ENCODE measurements at regions not wholly inside any gene's neighbourhood (a gene's known extent, or its start where the extent isn't known, plus 50 kb on each side); places are given as distances from the start of the nearest gene placed in this dataset.

- no peak overlapping the region for H3K27ac ChIP-seq (ENCODE audit: low read depth, low read length)
- H2AFZ ChIP-seq (ENCODE audit: low read depth, low read length, severe bottlenecking), result no peak overlapping the region
- H3K36me3 ChIP-seq (ENCODE audit: low read length), result no peaks in the 10 kb centered on the region
- no peak overlapping the region for H3K9ac ChIP-seq (ENCODE audit: low read length)
- H3K9me2 ChIP-seq (replicated peaks; ENCODE audit: insufficient read depth, low read length), result no peaks in the 10 kb centered on the region
- H3K4me2 ChIP-seq (ENCODE audit: low read depth, low read length, poor library complexity, severe bottlenecking), result no peak overlapping the region
- H3F3A ChIP-seq (ENCODE audit: insufficient read depth), result no peaks in the 10 kb centered on the region
- H3K79me2 ChIP-seq (ENCODE audit: insufficient read depth, low read length), result no peaks in the 10 kb centered on the region
- no peaks in the 10 kb centered on the region for H4K20me1 ChIP-seq (ENCODE audit: low read depth, low read length)
- H3K9me3 ChIP-seq (ENCODE audit: insufficient read depth, low read length), result no peaks in the 10 kb centered on the region
- no peaks in the 10 kb centered on the region for H3K27me3 ChIP-seq (ENCODE audit: low read length)
- no peak overlapping the region for H3K4me3 ChIP-seq (ENCODE audit: insufficient read depth, low read length, poor library complexity, severe bottlenecking)
- no peak for TF ChIP-seq CTCF (IDR thresholded peaks at IDR 0.05; ENCODE audit: insufficient read depth, low read length, poor library complexity, severe bottlenecking)
- no peak for TF ChIP-seq EZH2phosphoT487 (conservative IDR thresholded peaks at IDR 0.05; ENCODE audit: low read length)
Measured at GRCh38 chr21:31803039-31804007, 69.5 kb upstream of the HUNK start.

- H3K9me2 ChIP-seq (replicated peaks; ENCODE audit: insufficient read depth, low read length), result no peaks in the 10 kb centered on the region
- no peak overlapping the region for H3K27ac ChIP-seq (ENCODE audit: low read depth, low read length)
- H3K27me3 ChIP-seq (ENCODE audit: low read length), result no peaks in the 10 kb centered on the region
- H3F3A ChIP-seq (ENCODE audit: insufficient read depth), result no peaks in the 10 kb centered on the region
- no peak overlapping the region for H3K4me3 ChIP-seq (ENCODE audit: insufficient read depth, low read length, poor library complexity, severe bottlenecking)
- no peaks in the 10 kb centered on the region for H3K79me2 ChIP-seq (ENCODE audit: insufficient read depth, low read length)
- H4K20me1 ChIP-seq (ENCODE audit: low read depth, low read length), result no peaks in the 10 kb centered on the region
- no peak overlapping the region for H3K9ac ChIP-seq (ENCODE audit: low read length)
- TF ChIP-seq EZH2phosphoT487 (conservative IDR thresholded peaks at IDR 0.05; ENCODE audit: low read length), result no peak
- TF ChIP-seq CTCF (IDR thresholded peaks at IDR 0.05; ENCODE audit: insufficient read depth, low read length, poor library complexity, severe bottlenecking), result no peak
- H3K4me2 ChIP-seq (ENCODE audit: low read depth, low read length, poor library complexity, severe bottlenecking), result no peak overlapping the region
- no peak overlapping the region for H2AFZ ChIP-seq (ENCODE audit: low read depth, low read length, severe bottlenecking)
- no peaks in the 10 kb centered on the region for H3K9me3 ChIP-seq (ENCODE audit: insufficient read depth, low read length)
- H3K36me3 ChIP-seq (ENCODE audit: low read length), result no peaks in the 10 kb centered on the region
Measured at GRCh38 chr21:31802331-31802730, 70.4 kb upstream of the SCAF4 start.

GRCh38 chr21:31801551-31802219 is 69.8 kb upstream of the SCAF4 start:
- Histone ChIP-seq H3K27ac (ENCODE audit: low read depth, low read length) (no peak overlapping the region), H3K9me3 (ENCODE audit: insufficient read depth, low read length) (no peaks in the 10 kb centered on the region), H3K79me2 (ENCODE audit: insufficient read depth, low read length) (no peaks in the 10 kb centered on the region)

More at GRCh38 chr21:31801551-31802219, 69.8 kb upstream of the SCAF4 start:
- no peaks in the 10 kb centered on the region for H3K27me3 ChIP-seq (ENCODE audit: low read length)
- no peak overlapping the region for H3K9ac ChIP-seq (ENCODE audit: low read length)
- no peaks in the 10 kb centered on the region for H3K36me3 ChIP-seq (ENCODE audit: low read length)
- no peak overlapping the region for H2AFZ ChIP-seq (ENCODE audit: low read depth, low read length, severe bottlenecking)
- no peak overlapping the region for H3K4me2 ChIP-seq (ENCODE audit: low read depth, low read length, poor library complexity, severe bottlenecking)
- H3K9me2 ChIP-seq (replicated peaks; ENCODE audit: insufficient read depth, low read length), result no peaks in the 10 kb centered on the region
- no peak overlapping the region for H3K4me3 ChIP-seq (ENCODE audit: insufficient read depth, low read length, poor library complexity, severe bottlenecking)
- no peaks in the 10 kb centered on the region for H3F3A ChIP-seq (ENCODE audit: insufficient read depth)
- H4K20me1 ChIP-seq (ENCODE audit: low read depth, low read length), result no peaks in the 10 kb centered on the region
- TF ChIP-seq EZH2phosphoT487 (conservative IDR thresholded peaks at IDR 0.05; ENCODE audit: low read length) (no peak), CTCF (IDR thresholded peaks at IDR 0.05; ENCODE audit: insufficient read depth, low read length, poor library complexity, severe bottlenecking) (no peak)
